ENCODE measurements at regions not wholly inside any gene's neighbourhood (a gene's known extent, or its start where the extent isn't known, plus 50 kb on each side); places are given as distances from the start of the nearest gene placed in this dataset.

DNA sequence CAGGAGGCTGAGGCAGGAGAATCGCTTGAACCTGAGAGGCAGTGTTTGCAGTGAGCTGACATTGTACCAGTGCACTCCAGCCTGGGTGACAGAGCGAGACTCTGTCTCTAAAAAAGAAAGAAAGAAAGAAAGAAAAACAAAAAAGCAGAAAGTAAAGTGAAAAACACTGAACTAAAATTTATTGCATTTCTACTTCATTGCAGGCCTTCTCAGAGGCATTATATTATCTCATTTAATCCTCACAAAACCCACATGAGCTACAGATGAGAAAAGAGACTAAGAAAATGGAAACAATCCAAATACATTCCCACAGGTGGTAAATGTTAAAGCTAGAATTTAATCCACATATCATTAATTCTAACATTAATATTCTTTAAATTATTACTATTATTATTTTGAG is 147.2 kb upstream of the FREM2 start:
- Histone ChIP-seq H3K27ac (ENCODE audit: low read depth, low read length) (no peak overlapping the region), H3K4me3 (ENCODE audit: low read length in 3 of 3) (no peak overlapping the region), H3K9ac (ENCODE audit: low read depth in 1 of 3, low read length in 3 of 3) (no peak overlapping the region), H3K9me3 (ENCODE audit: control insufficient read depth in 3 of 3, low read length in 3 of 3) (no peaks in the 10 kb centered on the region), H3K36me3 (ENCODE audit: control insufficient read depth in 3 of 3, insufficient read depth in 3 of 3, low read length in 3 of 3) (no peaks in the 10 kb centered on the region), H3K4me1 (ENCODE audit: control insufficient read depth in 3 of 3, insufficient read depth in 3 of 3, low read length in 3 of 3) (no peaks in the 10 kb centered on the region), H3K27me3 (ENCODE audit: control insufficient read depth in 3 of 3, insufficient read depth in 3 of 3, low read length in 3 of 3) (no peaks in the 10 kb centered on the region)

GRCh38 chr13:38542601-38543000 is 144.3 kb upstream of the FREM2 start:
- H3K27ac ChIP-seq (ENCODE audit: low read depth, low read length): no peak overlapping the region
- H3K4me1 ChIP-seq (ENCODE audit: control insufficient read depth in 3 of 3, insufficient read depth in 3 of 3, low read length in 3 of 3): no peaks in the 10 kb centered on the region
- no peaks in the 10 kb centered on the region for H3K9me3 ChIP-seq (ENCODE audit: control insufficient read depth in 3 of 3, low read length in 3 of 3)
- no peaks in the 10 kb centered on the region for H3K36me3 ChIP-seq (ENCODE audit: control insufficient read depth in 3 of 3, insufficient read depth in 3 of 3, low read length in 3 of 3)
- no peak overlapping the region for H3K4me3 ChIP-seq (ENCODE audit: low read length in 3 of 3)
- no peaks in the 10 kb centered on the region for H3K27me3 ChIP-seq (ENCODE audit: control insufficient read depth in 3 of 3, insufficient read depth in 3 of 3, low read length in 3 of 3)
- no peak overlapping the region for H3K9ac ChIP-seq (ENCODE audit: low read depth in 1 of 3, low read length in 3 of 3)

- Histone ChIP-seq H3K9me3 (ENCODE audit: control insufficient read depth in 3 of 3, low read length in 3 of 3) (no peaks in the 10 kb centered on the region), H3K4me1 (ENCODE audit: control insufficient read depth in 3 of 3, insufficient read depth in 3 of 3, low read length in 3 of 3) (no peaks in the 10 kb centered on the region), H3K27me3 (ENCODE audit: control insufficient read depth in 3 of 3, insufficient read depth in 3 of 3, low read length in 3 of 3) (no peaks in the 10 kb centered on the region), H3K36me3 (ENCODE audit: control insufficient read depth in 3 of 3, insufficient read depth in 3 of 3, low read length in 3 of 3) (no peaks in the 10 kb centered on the region), H3K9ac (ENCODE audit: low read depth in 1 of 3, low read length in 3 of 3) (no peak overlapping the region), H3K4me3 (ENCODE audit: low read length in 3 of 3) (no peak overlapping the region), H3K27ac (ENCODE audit: low read depth, low read length) (no peak overlapping the region)
Observed at GRCh38 chr13:38543561-38543960, 143.3 kb upstream of the FREM2 start.

DNA sequence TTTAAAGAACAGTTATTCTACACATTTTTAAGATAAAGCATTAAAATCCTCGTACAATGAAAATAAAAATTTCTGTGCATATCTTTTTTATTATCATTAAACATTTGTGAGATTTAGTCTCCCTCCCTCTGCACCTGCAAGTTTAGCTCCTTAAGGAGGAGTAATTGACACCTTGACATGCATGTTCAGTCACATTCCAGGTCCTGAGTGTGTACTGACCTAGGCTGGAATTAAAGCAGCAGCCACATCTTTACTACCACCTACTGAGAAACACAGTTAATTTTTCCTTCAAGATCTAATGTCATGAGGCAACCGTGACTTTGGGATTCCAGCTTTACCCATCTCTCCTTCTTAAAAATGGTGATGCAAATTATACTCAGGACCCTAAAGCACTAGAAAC is 123.1 kb upstream of the FREM2 start:
- no peaks in the 10 kb centered on the region for H3K9me3 ChIP-seq (ENCODE audit: control insufficient read depth in 3 of 3, low read length in 3 of 3)
- no peak overlapping the region for H3K4me3 ChIP-seq (ENCODE audit: low read length in 3 of 3)
- no peaks in the 10 kb centered on the region for H3K36me3 ChIP-seq (ENCODE audit: control insufficient read depth in 3 of 3, insufficient read depth in 3 of 3, low read length in 3 of 3)
- H3K4me1 ChIP-seq (ENCODE audit: control insufficient read depth in 3 of 3, insufficient read depth in 3 of 3, low read length in 3 of 3): no peaks in the 10 kb centered on the region
- no peak overlapping the region for H3K27ac ChIP-seq (ENCODE audit: low read depth, low read length)
- no peaks in the 10 kb centered on the region for H3K27me3 ChIP-seq (ENCODE audit: control insufficient read depth in 3 of 3, insufficient read depth in 3 of 3, low read length in 3 of 3)
- no peak overlapping the region for H3K9ac ChIP-seq (ENCODE audit: low read depth in 1 of 3, low read length in 3 of 3)

- Histone ChIP-seq H3K27me3 (ENCODE audit: control insufficient read depth in 3 of 3, insufficient read depth in 3 of 3, low read length in 3 of 3) (no peaks in the 10 kb centered on the region), H3K27ac (ENCODE audit: low read depth, low read length) (no peak overlapping the region), H3K36me3 (ENCODE audit: control insufficient read depth in 3 of 3, insufficient read depth in 3 of 3, low read length in 3 of 3) (no peaks in the 10 kb centered on the region), H3K9ac (ENCODE audit: low read depth in 1 of 3, low read length in 3 of 3) (no peak overlapping the region), H3K4me1 (ENCODE audit: control insufficient read depth in 3 of 3, insufficient read depth in 3 of 3, low read length in 3 of 3) (no peaks in the 10 kb centered on the region), H3K4me3 (ENCODE audit: low read length in 3 of 3) (no peak overlapping the region), H3K9me3 (ENCODE audit: control insufficient read depth in 3 of 3, low read length in 3 of 3) (no peaks in the 10 kb centered on the region)
Observed at GRCh38 chr13:38564256-38565150, 122.4 kb upstream of the FREM2 start.

DNA sequence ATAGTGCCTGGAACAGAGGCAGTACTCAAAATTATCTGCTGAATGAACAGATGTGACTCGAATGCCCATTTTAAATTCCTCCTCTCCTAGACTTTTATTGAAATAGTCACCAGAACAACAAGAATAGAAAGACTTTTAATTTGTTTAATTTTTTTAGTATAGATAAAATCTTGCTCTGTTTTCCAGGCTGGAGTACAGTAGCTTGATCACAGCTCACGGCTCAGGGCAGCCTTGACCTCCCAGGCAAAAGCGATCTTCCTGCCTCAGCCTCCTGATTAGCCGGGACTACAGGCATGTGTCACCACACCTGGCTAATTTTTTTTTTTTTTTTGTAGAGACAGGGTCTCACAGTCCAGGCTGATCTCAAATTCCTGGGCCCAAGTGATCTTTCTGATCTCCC is 120.9 kb upstream of the FREM2 start:
- Histone ChIP-seq H3K4me3 (ENCODE audit: low read length in 3 of 3) (no peak overlapping the region), H3K9me3 (ENCODE audit: control insufficient read depth in 3 of 3, low read length in 3 of 3) (peaks cover 0 to 2% (median 0%) of the 10 kb centered on the region in 3 donors), H3K27me3 (ENCODE audit: control insufficient read depth in 3 of 3, insufficient read depth in 3 of 3, low read length in 3 of 3) (no peaks in the 10 kb centered on the region), H3K27ac (ENCODE audit: low read depth, low read length) (no peak overlapping the region), H3K9ac (ENCODE audit: low read depth in 1 of 3, low read length in 3 of 3) (no peak overlapping the region), H3K36me3 (ENCODE audit: control insufficient read depth in 3 of 3, insufficient read depth in 3 of 3, low read length in 3 of 3) (no peaks in the 10 kb centered on the region), H3K4me1 (ENCODE audit: control insufficient read depth in 3 of 3, insufficient read depth in 3 of 3, low read length in 3 of 3) (no peaks in the 10 kb centered on the region)

GRCh38 chr13:38566519-38566918 is 120.4 kb upstream of the FREM2 start:
- no peaks in the 10 kb centered on the region for H3K27me3 ChIP-seq (ENCODE audit: control insufficient read depth in 3 of 3, insufficient read depth in 3 of 3, low read length in 3 of 3)
- no peak overlapping the region for H3K4me3 ChIP-seq (ENCODE audit: low read length in 3 of 3)
- no peak overlapping the region for H3K27ac ChIP-seq (ENCODE audit: low read depth, low read length)
- no peak overlapping the region for H3K9ac ChIP-seq (ENCODE audit: low read depth in 1 of 3, low read length in 3 of 3)
- no peaks in the 10 kb centered on the region for H3K4me1 ChIP-seq (ENCODE audit: control insufficient read depth in 3 of 3, insufficient read depth in 3 of 3, low read length in 3 of 3)
- H3K9me3 ChIP-seq (ENCODE audit: control insufficient read depth in 3 of 3, low read length in 3 of 3): peaks cover 0 to 2% (median 0%) of the 10 kb centered on the region in 3 donors
- H3K36me3 ChIP-seq (ENCODE audit: control insufficient read depth in 3 of 3, insufficient read depth in 3 of 3, low read length in 3 of 3): no peaks in the 10 kb centered on the region

- peaks cover 0 to 2% (median 0%) of the 10 kb centered on the region in 3 donors for H3K9me3 ChIP-seq (ENCODE audit: control insufficient read depth in 3 of 3, low read length in 3 of 3)
- no peak overlapping the region for H3K9ac ChIP-seq (ENCODE audit: low read depth in 1 of 3, low read length in 3 of 3)
- H3K36me3 ChIP-seq (ENCODE audit: control insufficient read depth in 3 of 3, insufficient read depth in 3 of 3, low read length in 3 of 3): no peaks in the 10 kb centered on the region
- no peaks in the 10 kb centered on the region for H3K27me3 ChIP-seq (ENCODE audit: control insufficient read depth in 3 of 3, insufficient read depth in 3 of 3, low read length in 3 of 3)
- H3K4me3 ChIP-seq (ENCODE audit: low read length in 3 of 3): no peak overlapping the region
- H3K4me1 ChIP-seq (ENCODE audit: control insufficient read depth in 3 of 3, insufficient read depth in 3 of 3, low read length in 3 of 3): no peaks in the 10 kb centered on the region
- H3K27ac ChIP-seq (ENCODE audit: low read depth, low read length): no peak overlapping the region
Observed at GRCh38 chr13:38570706-38571105, 116.2 kb upstream of the FREM2 start.

- no peaks in the 10 kb centered on the region for H3K27me3 ChIP-seq (ENCODE audit: control insufficient read depth in 3 of 3, insufficient read depth in 3 of 3, low read length in 3 of 3)
- no peak overlapping the region for H3K4me3 ChIP-seq (ENCODE audit: low read length in 3 of 3)
- no peak overlapping the region for H3K9ac ChIP-seq (ENCODE audit: low read depth in 1 of 3, low read length in 3 of 3)
- H3K9me3 ChIP-seq (ENCODE audit: control insufficient read depth in 3 of 3, low read length in 3 of 3): peaks cover 0 to 2% (median 0%) of the 10 kb centered on the region in 3 donors
- H3K36me3 ChIP-seq (ENCODE audit: control insufficient read depth in 3 of 3, insufficient read depth in 3 of 3, low read length in 3 of 3): no peaks in the 10 kb centered on the region
- no peak overlapping the region for H3K27ac ChIP-seq (ENCODE audit: low read depth, low read length)
- H3K4me1 ChIP-seq (ENCODE audit: control insufficient read depth in 3 of 3, insufficient read depth in 3 of 3, low read length in 3 of 3): no peaks in the 10 kb centered on the region
Observed at GRCh38 chr13:38575427-38575826, 111.5 kb upstream of the FREM2 start.

- no peaks in the 10 kb centered on the region for H3K36me3 ChIP-seq (ENCODE audit: control insufficient read depth in 3 of 3, insufficient read depth in 3 of 3, low read length in 3 of 3)
- no peak overlapping the region for H3K4me3 ChIP-seq (ENCODE audit: low read length in 3 of 3)
- no peak overlapping the region for H3K9ac ChIP-seq (ENCODE audit: low read depth in 1 of 3, low read length in 3 of 3)
- H3K9me3 ChIP-seq (ENCODE audit: control insufficient read depth in 3 of 3, low read length in 3 of 3): no peaks in the 10 kb centered on the region
- H3K27me3 ChIP-seq (ENCODE audit: control insufficient read depth in 3 of 3, insufficient read depth in 3 of 3, low read length in 3 of 3): no peaks in the 10 kb centered on the region
- no peaks in the 10 kb centered on the region for H3K4me1 ChIP-seq (ENCODE audit: control insufficient read depth in 3 of 3, insufficient read depth in 3 of 3, low read length in 3 of 3)
- no peak overlapping the region for H3K27ac ChIP-seq (ENCODE audit: low read depth, low read length)
Observed at GRCh38 chr13:38577048-38577447, 109.8 kb upstream of the FREM2 start.
